Left lung (tissue), 4 donors: ENCODE measurements at regions not wholly inside any gene's neighbourhood (a gene's known extent, or its start where the extent isn't known, plus 50 kb on each side); places are given as distances from the start of the nearest gene placed in this dataset.
A peak's percentile ranks its signal among the peaks of the same experiment; 100 is the strongest.

ENCODE experiments used
- ATAC-seq: fragments of 200-7000 bp; cut with Tn5 transposase; one replicate; pipeline ENCODE4 v1.9.1; 2020; ENCODE audit warnings: moderate library complexity
- DNase-seq, 4 donors: peaks; one replicate each; pipeline ENCODE4 v3.0.0-alpha.2; 2013 to 2020
- H3K27ac ChIP-seq, 2 donors: fragments of 200-600 bp; sonication (generic) in 1 of 2; one replicate each; pipeline versions ENCODE4 v1.5.0 to v1.8.0; 2020 to 2021
- H3K27me3 ChIP-seq, 2 donors: fragments of 200-600 bp; sonication (generic) in 1 of 2; one replicate each; pipeline versions ENCODE4 v1.5.0 to v1.8.0; 2020 to 2021
- H3K36me3 ChIP-seq, 2 donors: fragments of 200-600 bp; sonication (generic) in 1 of 2; one replicate each; pipeline versions ENCODE4 v1.5.0 to v1.8.0; 2020 to 2021
- H3K4me1 ChIP-seq, 2 donors: fragments of 200-600 bp; one replicate each; pipeline ENCODE4 v1.8.0; 2021
- H3K4me3 ChIP-seq, 2 donors: fragments of 200-600 bp; sonication (generic) in 1 of 2; one replicate each; pipeline versions ENCODE4 v1.5.0 to v1.8.0; 2020 to 2021; ENCODE audit warnings: mild to moderate bottlenecking in 1 of 2
- H3K9me3 ChIP-seq, 2 donors: fragments of 200-600 bp; sonication (generic) in 1 of 2; one replicate each; pipeline versions ENCODE4 v1.5.0 to v1.8.0; 2020 to 2021
- CTCF ChIP-seq, 2 donors: fragments of 200-600 bp; sonication (generic) in 1 of 2; IDR thresholded peaks; one replicate each; pipeline versions ENCODE4 v1.5.0 to v1.8.0; 2021; ENCODE audit warnings: antibody characterized with exemption in 2 of 2
- intact Hi-C, 2 donors: fragments of 100-400 bp; cut with DNase I; formaldehyde crosslinking; loops; one replicate each; pipeline versions ENCODE4 v1.11.2 to v1.14.2; 2022
- donor health status: DM: no; HTN: yes; CAD: no.
- donor health status: DM: no; HTN: no; CAD: no.

DNA sequence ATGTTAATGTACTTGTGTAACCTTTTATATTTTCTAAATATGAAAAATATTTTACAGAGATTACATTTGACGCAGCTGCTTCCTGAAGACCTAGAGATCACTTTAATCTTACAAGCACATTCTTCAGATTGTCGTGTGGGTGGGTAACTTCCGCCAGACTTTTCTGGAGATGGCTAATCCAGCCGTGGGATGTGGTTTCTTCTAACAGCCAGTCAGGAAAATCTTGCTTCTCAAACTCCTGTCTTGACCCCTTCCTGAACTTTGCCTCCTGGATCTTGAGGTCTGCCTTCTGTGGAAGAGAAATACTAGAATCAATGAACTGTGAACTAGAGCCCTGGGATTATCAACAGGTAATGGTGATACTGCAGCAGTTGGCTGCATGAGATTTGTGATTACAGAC, 401.6 kb upstream of the TNP1 start:
- no peaks in the 10 kb centered on the region for H3K27me3 ChIP-seq
- no peaks in the 10 kb centered on the region for H3K36me3 ChIP-seq
- no peak overlapping the region for H3K4me3 ChIP-seq
- intact Hi-C loops = no loop called here
- TF ChIP-seq CTCF (IDR thresholded peaks at IDR 0.05) = no peak
- H3K4me1 ChIP-seq = no peaks in the 10 kb centered on the region
- ATAC-seq = no peak
- no peak for DNase-seq
- no peaks in the 10 kb centered on the region for H3K9me3 ChIP-seq
- no peak overlapping the region for H3K27ac ChIP-seq

- no peak for ATAC-seq
- intact Hi-C loops = no loop called here
Observed at GRCh38 chr2:217260441-217261115, 400.7 kb upstream of the TNP1 start.

DNA sequence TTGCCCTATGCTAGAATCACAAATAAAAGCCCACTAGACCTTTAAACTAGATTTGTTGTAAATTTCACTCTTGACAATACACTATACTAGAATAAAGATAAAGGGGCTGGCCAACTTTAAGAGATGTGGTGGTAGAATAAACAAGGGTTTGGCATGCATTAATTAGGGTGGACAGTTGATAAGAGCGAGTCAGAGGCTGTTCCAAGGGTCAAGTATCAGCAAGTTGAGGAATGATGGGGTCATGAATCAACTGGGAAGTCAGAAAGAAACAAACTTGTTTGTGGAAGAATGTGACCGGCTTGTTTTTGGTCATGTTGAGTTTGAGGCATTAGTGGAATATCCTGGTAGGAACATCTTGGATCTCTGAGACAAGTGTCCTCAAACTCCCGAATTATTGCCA, 398.3 kb upstream of the TNP1 start:
- intact Hi-C loops = no loop called here
- no peaks in the 10 kb centered on the region for H3K4me1 ChIP-seq
- no peaks in the 10 kb centered on the region for H3K27me3 ChIP-seq
- TF ChIP-seq CTCF (IDR thresholded peaks at IDR 0.05) = no peak
- DNase-seq = no peak
- no peak for ATAC-seq
- no peak overlapping the region for H3K4me3 ChIP-seq
- H3K36me3 ChIP-seq = no peaks in the 10 kb centered on the region
- H3K27ac ChIP-seq = no peak overlapping the region
- H3K9me3 ChIP-seq = no peaks in the 10 kb centered on the region

More at GRCh38 chr2:217260441-217261115, 400.7 kb upstream of the TNP1 start:
- Histone ChIP-seq H3K27me3 (no peaks in the 10 kb centered on the region), H3K9me3 (no peaks in the 10 kb centered on the region), H3K4me3 (no peak overlapping the region), H3K36me3 (no peaks in the 10 kb centered on the region), H3K27ac (no peak overlapping the region), H3K4me1 (no peaks in the 10 kb centered on the region)
- no peak for DNase-seq
- no peak for TF ChIP-seq CTCF (IDR thresholded peaks at IDR 0.05)

DNA sequence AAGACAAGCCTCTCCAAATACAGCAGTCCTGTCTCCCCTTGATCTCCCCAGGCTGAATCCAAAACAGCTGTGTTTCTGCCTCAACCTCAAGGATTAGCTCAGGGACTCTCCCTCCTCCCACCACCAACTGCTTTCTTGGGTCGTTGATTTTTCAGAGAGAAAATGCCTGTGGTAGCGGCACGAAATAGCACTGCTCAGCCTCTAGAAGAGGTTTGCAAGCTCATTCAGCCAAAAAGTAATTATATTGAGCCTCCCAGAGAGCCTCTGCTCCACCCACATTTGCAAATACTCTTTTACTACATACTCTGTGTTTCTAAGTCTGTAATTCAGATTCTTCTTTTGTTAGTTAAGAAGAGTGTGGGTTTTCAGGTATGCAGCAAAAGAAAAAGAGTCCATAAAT, 396.4 kb upstream of the TNP1 start:
- Histone ChIP-seq H3K4me1 (no peaks in the 10 kb centered on the region), H3K9me3 (no peaks in the 10 kb centered on the region), H3K27ac (no peak overlapping the region), H3K36me3 (no peaks in the 10 kb centered on the region), H3K4me3 (no peak overlapping the region), H3K27me3 (no peaks in the 10 kb centered on the region)
- intact Hi-C loops = no loop called here
- TF ChIP-seq CTCF (IDR thresholded peaks at IDR 0.05) = no peak
- no peak for DNase-seq
- peak; percentile 55 for ATAC-seq

GRCh38 chr2:217254111-217254510, 394.2 kb upstream of the TNP1 start:
- DNase-seq (no peak), ATAC-seq (no peak)
- H3K27ac ChIP-seq = no peak overlapping the region
- peaks cover 0 to 8% of the 10 kb centered on the region in 2 donors for H3K27me3 ChIP-seq
- H3K36me3 ChIP-seq = no peaks in the 10 kb centered on the region
- no peaks in the 10 kb centered on the region for H3K9me3 ChIP-seq
- no peak for TF ChIP-seq CTCF (IDR thresholded peaks at IDR 0.05)
- H3K4me1 ChIP-seq = peaks cover 0 to 4% of the 10 kb centered on the region in 2 donors
- intact Hi-C loops = no loop called here
- H3K4me3 ChIP-seq = no peak overlapping the region
